ENCODE measurements at regions not wholly inside any gene's neighbourhood (a gene's known extent, or its start where the extent isn't known, plus 50 kb on each side); places are given as distances from the start of the nearest gene placed in this dataset.

- no peak for DNase-seq
Observed at GRCh38 chr2:226256709-226257376, 542.8 kb downstream of the IRS1 start.

- no peak for DNase-seq
Observed at GRCh38 chr2:226256237-226256636, 543.4 kb downstream of the IRS1 start.

- DNase-seq, result no peak
Observed at GRCh38 chr2:226251661-226252060, 548.0 kb downstream of the IRS1 start.

GRCh38 chr2:226247289-226248275, 552.0 kb downstream of the IRS1 start:
- DNase-seq, result no peak

- DNase-seq, result no peak
Observed at GRCh38 chr2:226234187-226234586, 565.4 kb downstream of the IRS1 start.

GRCh38 chr2:226233388-226233787, 566.2 kb downstream of the IRS1 start:
- DNase-seq, result no peak

GRCh38 chr2:226228080-226228479, 571.5 kb downstream of the IRS1 start:
- DNase-seq, result no peak

GRCh38 chr2:226227341-226227740, 572.3 kb downstream of the IRS1 start:
- DNase-seq, result no peak

- DNase-seq, result no peak
Observed at GRCh38 chr2:226223704-226224103, 575.9 kb downstream of the IRS1 start.

- no peak for DNase-seq
Observed at GRCh38 chr2:226220511-226220910, 579.1 kb downstream of the IRS1 start.

GRCh38 chr2:226217191-226217590, 582.4 kb downstream of the IRS1 start:
- DNase-seq, result no peak

GRCh38 chr2:226216575-226216974, 583.0 kb downstream of the IRS1 start:
- DNase-seq, result no peak

- peak; percentile 59 to 70 for DNase-seq
Observed at GRCh38 chr2:226215902-226216503, 583.6 kb downstream of the IRS1 start.

GRCh38 chr2:226213717-226214116, 585.9 kb downstream of the IRS1 start:
- DNase-seq, result no peak

- DNase-seq, result no peak
Observed at GRCh38 chr2:226211439-226211838, 588.2 kb downstream of the IRS1 start.

GRCh38 chr2:226208726-226209125, 590.9 kb downstream of the IRS1 start:
- no peak for DNase-seq

- no peak for DNase-seq
Observed at GRCh38 chr2:226207671-226208070, 591.9 kb downstream of the IRS1 start.

GRCh38 chr2:226199555-226199954, 600.1 kb downstream of the IRS1 start:
- no peak for DNase-seq

- no peak for DNase-seq
Observed at GRCh38 chr2:226198956-226199355, 600.7 kb downstream of the IRS1 start.

- no peak for DNase-seq
Observed at GRCh38 chr2:226190479-226191252, 609.0 kb downstream of the IRS1 start.

- DNase-seq, result no peak
Observed at GRCh38 chr2:226189061-226189460, 610.6 kb downstream of the IRS1 start.

GRCh38 chr2:226187616-226188015, 612.0 kb downstream of the IRS1 start:
- no peak for DNase-seq

GRCh38 chr2:226187156-226187555, 612.5 kb downstream of the IRS1 start:
- DNase-seq, result no peak

Data from stimulated activated CD4-positive, alpha-beta T cell treated with anti-CD3 and anti-CD28 coated beads, Interleukin-2, amount 100 ng/mL, for 24 hours (primary cell).